GM18505 (cell line): ENCODE measurements at regions not wholly inside any gene's neighbourhood (a gene's known extent, or its start where the extent isn't known, plus 50 kb on each side); places are given as distances from the start of the nearest gene placed in this dataset.
"Not testable (repeated sequence)": the region's sequence is repeated elsewhere in the genome, so short reads cannot be mapped to it uniquely, and the experiment has no call there.

ENCODE experiments used
- ATAC-seq: cut with Tn5 transposase; IDR thresholded peaks from one replicate; pipeline ENCODE4 v1.9.1; 2021; ENCODE audit not compliant: unreplicated experiment
- POLR2A ChIP-seq: IDR thresholded peaks from 4 replicates; pipeline ENCODE4 v1.6.1; 2011; ENCODE audit warnings: borderline replicate concordance; ENCODE audit not compliant: insufficient read depth, insufficient read length; ENCODE audit errors: extremely low read depth

GRCh38 chr3:22419261-22419660 is 668.3 kb upstream of the ZNF385D start:
- no peak for TF ChIP-seq POLR2A
- ATAC-seq = no peak

GRCh38 chr3:22421589-22421988 is 670.6 kb upstream of the ZNF385D start:
- ATAC-seq = no peak
- TF ChIP-seq POLR2A = no peak

GRCh38 chr3:22431334-22431733 is 680.3 kb upstream of the ZNF385D start:
- no peak for TF ChIP-seq POLR2A
- ATAC-seq = no peak

GRCh38 chr3:22439626-22440025 is 688.6 kb upstream of the ZNF385D start:
- no peak for TF ChIP-seq POLR2A
- ATAC-seq = no peak

GRCh38 chr3:22441711-22442110 is 690.7 kb upstream of the ZNF385D start:
- no peak for ATAC-seq
- TF ChIP-seq POLR2A = no peak

GRCh38 chr3:22443571-22444233 is 692.7 kb upstream of the ZNF385D start:
- no peak for ATAC-seq
- no peak for TF ChIP-seq POLR2A

GRCh38 chr3:22445336-22445735 is 694.3 kb upstream of the ZNF385D start:
- not testable (repeated sequence) for ATAC-seq

GRCh38 chr3:22450786-22451400 is 699.9 kb upstream of the ZNF385D start:
- no peak for ATAC-seq
- no peak for TF ChIP-seq POLR2A

GRCh38 chr3:22451501-22451900 is 700.5 kb upstream of the ZNF385D start:
- ATAC-seq = no peak
- no peak for TF ChIP-seq POLR2A

- ATAC-seq = no peak
- TF ChIP-seq POLR2A = no peak
Measured at GRCh38 chr3:22453906-22454535, 703.0 kb upstream of the ZNF385D start.

GRCh38 chr3:22469995-22470394 is 719.0 kb upstream of the ZNF385D start:
- no peak for TF ChIP-seq POLR2A
- ATAC-seq = no peak

GRCh38 chr3:22471557-22471956 is 720.5 kb upstream of the ZNF385D start:
- TF ChIP-seq POLR2A = no peak
- no peak for ATAC-seq

GRCh38 chr3:22474706-22475445 is 723.9 kb upstream of the ZNF385D start:
- TF ChIP-seq POLR2A = no peak
- no peak for ATAC-seq
